ENCODE measurements at regions not wholly inside any gene's neighbourhood (a gene's known extent, or its start where the extent isn't known, plus 50 kb on each side); places are given as distances from the start of the nearest gene placed in this dataset.

DNA sequence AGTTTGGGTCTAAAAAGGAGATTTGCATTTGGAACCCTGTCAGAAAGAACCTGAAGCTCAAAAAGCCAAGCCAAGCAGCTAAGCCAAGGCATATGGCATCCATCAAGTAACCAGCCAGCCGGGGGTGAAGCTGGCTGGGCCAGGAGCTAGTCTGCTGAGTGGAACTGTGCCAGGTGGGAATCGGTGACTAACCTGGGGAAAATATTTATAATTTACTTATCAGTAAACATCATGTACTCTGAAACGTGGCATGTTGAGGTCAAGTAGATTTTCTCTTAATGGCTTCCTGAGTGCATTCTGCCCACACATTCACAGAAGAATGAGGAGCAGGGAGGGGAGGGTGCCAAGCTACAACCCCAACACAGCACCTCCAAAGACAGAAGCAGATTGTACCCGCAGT is 70.5 kb upstream of the SESN3 start:
- no peak overlapping the region for H3K4me3 Mint-ChIP-seq
- H3K27me3 Mint-ChIP-seq: no peaks in the 10 kb centered on the region
- ATAC-seq (no peak), DNase-seq (no peak)
- H3K27ac Mint-ChIP-seq: no peak overlapping the region
- TF ChIP-seq, protein P1, sequence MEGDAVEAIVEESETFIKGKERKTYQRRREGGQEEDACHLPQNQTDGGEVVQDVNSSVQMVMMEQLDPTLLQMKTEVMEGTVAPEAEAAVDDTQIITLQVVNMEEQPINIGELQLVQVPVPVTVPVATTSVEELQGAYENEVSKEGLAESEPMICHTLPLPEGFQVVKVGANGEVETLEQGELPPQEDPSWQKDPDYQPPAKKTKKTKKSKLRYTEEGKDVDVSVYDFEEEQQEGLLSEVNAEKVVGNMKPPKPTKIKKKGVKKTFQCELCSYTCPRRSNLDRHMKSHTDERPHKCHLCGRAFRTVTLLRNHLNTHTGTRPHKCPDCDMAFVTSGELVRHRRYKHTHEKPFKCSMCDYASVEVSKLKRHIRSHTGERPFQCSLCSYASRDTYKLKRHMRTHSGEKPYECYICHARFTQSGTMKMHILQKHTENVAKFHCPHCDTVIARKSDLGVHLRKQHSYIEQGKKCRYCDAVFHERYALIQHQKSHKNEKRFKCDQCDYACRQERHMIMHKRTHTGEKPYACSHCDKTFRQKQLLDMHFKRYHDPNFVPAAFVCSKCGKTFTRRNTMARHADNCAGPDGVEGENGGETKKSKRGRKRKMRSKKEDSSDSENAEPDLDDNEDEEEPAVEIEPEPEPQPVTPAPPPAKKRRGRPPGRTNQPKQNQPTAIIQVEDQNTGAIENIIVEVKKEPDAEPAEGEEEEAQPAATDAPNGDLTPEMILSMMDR (IDR thresholded peaks at IDR 0.05): no peak
- H3K36me3 Mint-ChIP-seq (ENCODE audit: low read depth): no peaks in the 10 kb centered on the region
- CTCF ChIA-PET: no interaction called here
- peaks cover 26% of the 10 kb centered on the region for H3K4me1 Mint-ChIP-seq (ENCODE audit: low read depth)
- H3K9me3 Mint-ChIP-seq: no peaks in the 10 kb centered on the region
- POLR2A ChIA-PET: interaction anchor here (1.2 kb wide), 1 partner anchor 24 kb away, joined by 3 read pairs; no protein-coding TSS in a partner anchor
- intact Hi-C loops (cut with micrococcal nuclease): no loop called here

DNA sequence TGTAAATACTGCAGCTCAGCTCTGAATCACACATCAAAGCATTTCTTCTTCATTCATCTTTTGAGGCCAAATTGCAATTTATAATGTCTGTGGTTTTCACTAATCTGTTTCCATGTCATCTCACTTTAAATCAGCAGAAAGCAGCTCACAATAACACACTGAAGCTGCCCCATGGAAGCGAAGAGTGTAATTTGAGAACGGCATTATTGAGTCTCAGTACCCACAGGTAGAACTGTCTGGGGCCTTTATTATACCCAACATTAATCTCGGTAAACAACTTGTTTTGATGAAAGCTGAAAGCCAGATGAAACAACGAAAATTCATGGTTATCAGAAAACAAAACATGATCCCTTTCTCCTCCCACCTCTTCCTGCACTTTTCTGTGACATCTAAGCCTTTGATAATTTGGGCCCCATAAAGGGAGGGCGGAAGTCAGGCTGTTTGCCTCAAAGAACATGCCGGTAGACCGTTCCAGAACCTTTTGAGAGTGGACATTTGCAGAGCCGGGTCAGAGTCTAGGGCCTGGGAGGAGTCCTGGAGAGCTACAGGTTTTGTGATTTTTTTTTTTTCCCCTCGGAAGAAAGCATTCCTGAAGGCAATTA is 68.2 kb upstream of the SESN3 start:
- DNase-seq (no peak), ATAC-seq (no peak)
- Mint-ChIP-seq H3K4me1 (ENCODE audit: low read depth) (peaks cover 26% of the 10 kb centered on the region), H3K4me3 (no peak overlapping the region), H3K27me3 (no peaks in the 10 kb centered on the region), H3K36me3 (ENCODE audit: low read depth) (no peaks in the 10 kb centered on the region), H3K27ac (no peak overlapping the region), H3K9me3 (no peaks in the 10 kb centered on the region)
- intact Hi-C loops (cut with micrococcal nuclease): no loop called here
- TF ChIP-seq, protein P1 (IDR thresholded peaks at IDR 0.05): no peak
- ChIA-PET CTCF (interaction anchor here (0.6 to 1.5 kb wide), 4 partner anchors 11 to 147 kb away, joined by 3 to 5 read pairs (median 4); no protein-coding TSS in a partner anchor), POLR2A (no interaction called here)

DNA sequence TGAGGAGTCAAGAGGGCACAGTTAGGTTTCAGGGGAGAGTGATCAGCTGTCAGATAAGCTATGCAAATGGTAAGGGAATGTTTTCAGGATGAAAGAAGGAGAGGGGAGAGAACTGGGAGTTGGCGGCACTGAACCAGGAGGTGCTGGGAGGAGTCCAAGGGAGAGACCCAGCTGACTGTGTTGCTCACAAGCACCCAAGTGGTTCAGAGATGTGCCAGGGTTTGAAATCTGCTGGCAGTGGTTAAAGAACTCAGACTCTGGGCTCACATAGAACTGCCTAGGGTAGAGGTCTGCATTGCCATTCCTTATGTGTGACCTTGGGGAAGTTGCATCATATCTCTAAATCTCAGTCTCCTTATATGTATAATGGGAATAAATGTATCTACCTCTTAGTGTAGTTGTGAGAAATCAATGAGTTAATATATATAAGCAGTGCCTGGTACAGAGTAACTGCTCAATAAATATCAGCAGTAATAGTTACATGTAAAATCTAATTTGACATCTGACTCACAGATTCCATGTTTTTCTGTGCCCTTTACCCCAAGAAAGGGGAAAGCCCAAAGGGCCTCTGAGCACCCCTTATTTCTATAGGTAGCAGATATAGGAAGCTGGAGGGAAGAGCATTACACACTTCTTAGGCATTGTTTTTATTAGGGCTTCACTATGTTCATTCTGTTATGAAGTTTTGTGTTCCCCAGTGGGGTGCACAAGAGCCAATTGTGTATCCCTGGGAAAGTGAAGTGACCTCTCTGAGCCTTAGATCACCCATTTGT is 66.9 kb upstream of the SESN3 start:
- POLR2A ChIA-PET: no interaction called here
- no peak for DNase-seq
- TF ChIP-seq, protein P1 (IDR thresholded peaks at IDR 0.05): no peak
- Mint-ChIP-seq H3K4me3 (no peak overlapping the region), H3K36me3 (ENCODE audit: low read depth) (no peaks in the 10 kb centered on the region), H3K27me3 (no peaks in the 10 kb centered on the region), H3K9me3 (no peaks in the 10 kb centered on the region), H3K27ac (peak overlapping the region; percentile 48), H3K4me1 (ENCODE audit: low read depth) (peaks cover 26% of the 10 kb centered on the region)
- intact Hi-C loops (cut with micrococcal nuclease): no loop called here
- CTCF ChIA-PET: interaction anchor here (1.5 kb wide), 1 partner anchor 146 kb away, joined by 3 read pairs; no protein-coding TSS in a partner anchor
- peak; percentile 34 for ATAC-seq

DNA sequence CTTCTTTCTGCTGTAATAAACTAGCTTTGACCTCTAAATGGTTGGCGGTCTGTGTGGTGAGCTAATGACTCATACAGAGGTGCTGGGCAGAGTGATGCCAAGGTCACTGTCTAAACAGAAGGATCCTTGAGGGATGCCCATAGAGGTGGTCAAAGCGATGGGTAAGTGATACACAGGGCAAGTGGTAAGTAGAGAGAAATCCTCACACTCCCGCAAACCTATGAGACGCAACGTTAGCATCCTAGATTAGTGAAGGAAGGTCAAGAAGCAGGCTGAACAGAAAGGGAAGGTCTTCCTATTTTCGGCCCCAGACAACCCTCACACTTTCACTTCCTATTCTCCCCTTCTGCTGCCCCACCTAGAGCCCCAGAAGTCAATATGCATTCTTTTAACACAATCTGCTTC is 65.6 kb upstream of the SESN3 start:
- TF ChIP-seq, protein P1 (IDR thresholded peaks at IDR 0.05): no peak
- Mint-ChIP-seq H3K27me3 (no peaks in the 10 kb centered on the region), H3K36me3 (ENCODE audit: low read depth) (no peaks in the 10 kb centered on the region), H3K9me3 (no peaks in the 10 kb centered on the region), H3K4me1 (ENCODE audit: low read depth) (peaks cover 26% of the 10 kb centered on the region), H3K4me3 (no peak overlapping the region), H3K27ac (no peak overlapping the region)
- POLR2A ChIA-PET: no interaction called here
- no peak for ATAC-seq
- DNase-seq: no peak
- intact Hi-C loops (cut with micrococcal nuclease): no loop called here
- CTCF ChIA-PET: interaction anchor here (1.1 to 2.2 kb wide), 3 partner anchors 10 to 409 kb away, joined by 3 to 5 read pairs (median 4); no protein-coding TSS in a partner anchor

DNA sequence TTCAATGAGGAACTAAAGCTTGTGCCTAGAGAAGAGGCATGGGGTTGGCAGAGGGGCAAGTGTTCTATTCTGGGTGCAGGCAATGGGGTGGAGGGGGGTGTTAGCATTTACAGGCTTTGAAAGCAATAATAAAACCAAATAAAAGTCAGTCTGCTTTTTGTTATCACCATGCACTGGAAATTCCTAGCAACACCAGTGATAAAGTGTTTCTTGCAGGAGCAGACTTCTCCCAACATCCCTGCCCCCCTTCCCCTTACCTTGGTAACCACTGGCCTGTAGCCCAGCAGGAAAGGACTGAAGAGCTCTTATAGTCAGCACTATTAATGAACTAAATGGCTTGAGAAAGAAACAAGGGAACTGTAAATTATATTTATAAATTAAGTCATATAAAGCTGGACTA is 65.2 kb upstream of the SESN3 start:
- ATAC-seq (no peak), DNase-seq (no peak)
- ChIA-PET CTCF (interaction anchor here (1.1 to 2.2 kb wide), 3 partner anchors 10 to 409 kb away, joined by 3 to 5 read pairs (median 4); no protein-coding TSS in a partner anchor), POLR2A (no interaction called here)
- intact Hi-C loops (cut with micrococcal nuclease): no loop called here
- Mint-ChIP-seq H3K4me3 (no peak overlapping the region), H3K9me3 (no peaks in the 10 kb centered on the region), H3K27me3 (no peaks in the 10 kb centered on the region), H3K36me3 (ENCODE audit: low read depth) (no peaks in the 10 kb centered on the region), H3K4me1 (ENCODE audit: low read depth) (peaks cover 26% of the 10 kb centered on the region), H3K27ac (no peak overlapping the region)
- TF ChIP-seq, protein P1 (IDR thresholded peaks at IDR 0.05): no peak
